ENCODE measurements at regions not wholly inside any gene's neighbourhood (a gene's known extent, or its start where the extent isn't known, plus 50 kb on each side); places are given as distances from the start of the nearest gene placed in this dataset.

- TF ChIP-seq ZFX (IDR thresholded peaks at IDR 0.05; ENCODE audit: borderline replicate concordance) = no peak
- TF ChIP-seq CTCF (IDR thresholded peaks at IDR 0.05) = no peak
- no peak overlapping the region for H3K27ac ChIP-seq
Observed at GRCh38 chr2:164141271-164141670, 405.5 kb upstream of the FIGN start.

GRCh38 chr2:164138750-164139149 is 402.9 kb upstream of the FIGN start:
- no peak overlapping the region for H3K27ac ChIP-seq
- TF ChIP-seq CTCF (IDR thresholded peaks at IDR 0.05) = no peak
- TF ChIP-seq ZFX (IDR thresholded peaks at IDR 0.05; ENCODE audit: borderline replicate concordance) = no peak

- no peak overlapping the region for H3K27ac ChIP-seq
- TF ChIP-seq CTCF (IDR thresholded peaks at IDR 0.05) = no peak
- TF ChIP-seq ZFX (IDR thresholded peaks at IDR 0.05; ENCODE audit: borderline replicate concordance) = no peak
Observed at GRCh38 chr2:164134336-164134735, 398.5 kb upstream of the FIGN start.

- no peak for TF ChIP-seq CTCF (IDR thresholded peaks at IDR 0.05)
- TF ChIP-seq ZFX (IDR thresholded peaks at IDR 0.05; ENCODE audit: borderline replicate concordance) = no peak
- H3K27ac ChIP-seq = no peak overlapping the region
Observed at GRCh38 chr2:164127971-164128527, 392.2 kb upstream of the FIGN start.

- no peak overlapping the region for H3K27ac ChIP-seq
- TF ChIP-seq ZFX (IDR thresholded peaks at IDR 0.05; ENCODE audit: borderline replicate concordance) (no peak), CTCF (IDR thresholded peaks at IDR 0.05) (peak; percentile 21; the same call in 1 of the 2 replicates)
Observed at GRCh38 chr2:164126960-164127660, 391.3 kb upstream of the FIGN start.

- TF ChIP-seq ZFX (IDR thresholded peaks at IDR 0.05; ENCODE audit: borderline replicate concordance) (no peak), CTCF (IDR thresholded peaks at IDR 0.05) (no peak)
- no peak overlapping the region for H3K27ac ChIP-seq
Observed at GRCh38 chr2:164115806-164116205, 380.0 kb upstream of the FIGN start.

GRCh38 chr2:164114937-164115336 is 379.1 kb upstream of the FIGN start:
- TF ChIP-seq ZFX (IDR thresholded peaks at IDR 0.05; ENCODE audit: borderline replicate concordance) (no peak), CTCF (IDR thresholded peaks at IDR 0.05) (no peak)
- no peak overlapping the region for H3K27ac ChIP-seq
